ENCODE measurements at regions not wholly inside any gene's neighbourhood (a gene's known extent, or its start where the extent isn't known, plus 50 kb on each side); places are given as distances from the start of the nearest gene placed in this dataset.

- no peak overlapping the region for H3K27ac ChIP-seq (ENCODE audit: low read depth in 2 of 2, low read length in 1 of 2)
- ChIA-PET CTCF (interaction anchor here (0.6 to 3.8 kb wide), 48 partner anchors 12 to 1121 kb away, joined by 3 to 67 read pairs (median 4); no protein-coding TSS in a partner anchor), POLR2A (no interaction called here)
These were observed 67.9 kb upstream of the PDZD8 start for GRCh38 chr10:117442944-117443685.

More at GRCh38 chr10:117442944-117443685, 67.9 kb upstream of the PDZD8 start:
- no peaks in the 10 kb centered on the region for H3K36me3 ChIP-seq (replicated peaks in 1 of 2; ENCODE audit: control insufficient read depth in 1 of 2, insufficient read depth in 2 of 2, low read length in 1 of 2)
- WGBS (ENCODE audit: low lambda C conversion rate), result 34% methylated on average over 14 of the region's 15 CpGs
- no peaks in the 10 kb centered on the region for H3K27me3 ChIP-seq (ENCODE audit: insufficient read depth)
- no peaks in the 10 kb centered on the region for H3F3A ChIP-seq (replicated peaks; ENCODE audit: insufficient read depth)
- H3K9ac ChIP-seq, result no peak overlapping the region
- H3K4me2 ChIP-seq, result no peak overlapping the region
- H2AFZ ChIP-seq (ENCODE audit: low read depth), result no peak overlapping the region
- TF ChIP-seq USF1 (IDR thresholded peaks at IDR 0.05; ENCODE audit: borderline replicate concordance, low read depth) (no peak), EP300 (IDR thresholded peaks at IDR 0.05; ENCODE audit: borderline replicate concordance in 1 of 2, low read depth in 1 of 2, low read length in 1 of 2) (no peak), RAD21 (IDR thresholded peaks at IDR 0.05; ENCODE audit: low read length) (peak; percentile 59), GATA2 (CRISPR knock-in tag; IDR thresholded peaks at IDR 0.05) (no peak), RXRA (IDR thresholded peaks at IDR 0.05; ENCODE audit: borderline replicate concordance, low read depth) (no peak), CTCF (IDR thresholded peaks at IDR 0.05) (peak; percentile 64), MEF2A (IDR thresholded peaks at IDR 0.05; ENCODE audit: borderline replicate concordance, low read depth) (no peak), SMC3 (IDR thresholded peaks at IDR 0.05; ENCODE audit: low read depth, low read length) (peak; percentile 30; the same call in 1 of the 2 replicates), TAF1 (IDR thresholded peaks at IDR 0.05; ENCODE audit: borderline replicate concordance, low read depth, low read length) (no peak), POLR2AphosphoS5 (IDR thresholded peaks at IDR 0.05; ENCODE audit: low read depth, low read length) (no peak), TEAD4 (IDR thresholded peaks at IDR 0.05; ENCODE audit: borderline replicate concordance, insufficient read depth) (no peak)
- TF ChIP-seq, protein P1, sequence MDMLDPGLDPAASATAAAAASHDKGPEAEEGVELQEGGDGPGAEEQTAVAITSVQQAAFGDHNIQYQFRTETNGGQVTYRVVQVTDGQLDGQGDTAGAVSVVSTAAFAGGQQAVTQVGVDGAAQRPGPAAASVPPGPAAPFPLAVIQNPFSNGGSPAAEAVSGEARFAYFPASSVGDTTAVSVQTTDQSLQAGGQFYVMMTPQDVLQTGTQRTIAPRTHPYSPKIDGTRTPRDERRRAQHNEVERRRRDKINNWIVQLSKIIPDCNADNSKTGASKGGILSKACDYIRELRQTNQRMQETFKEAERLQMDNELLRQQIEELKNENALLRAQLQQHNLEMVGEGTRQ (IDR thresholded peaks at IDR 0.05; ENCODE audit: borderline replicate concordance, low read depth, low read length), result no peak
- no peaks in the 10 kb centered on the region for H3K9me3 ChIP-seq
- DNase-seq, result peak; percentile 76
- no peaks in the 10 kb centered on the region for H3K79me2 ChIP-seq (ENCODE audit: insufficient read depth)
- no peaks in the 10 kb centered on the region for H3K9me2 ChIP-seq
- H3K4me1 ChIP-seq (ENCODE audit: control insufficient read depth in 1 of 2, insufficient read depth in 2 of 2, low read depth in 1 of 2, low read length in 1 of 2), result no peaks in the 10 kb centered on the region; a peak in 1 of 4 replicates
- no peak overlapping the region; a peak in 1 of 4 replicates for H3K4me3 ChIP-seq (ENCODE audit: low read depth in 2 of 2, low read length in 1 of 2)
- H4K20me1 ChIP-seq (ENCODE audit: insufficient read depth), result no peaks in the 10 kb centered on the region

All from SK-N-SH (cell line).